ENCODE measurements at regions not wholly inside any gene's neighbourhood (a gene's known extent, or its start where the extent isn't known, plus 50 kb on each side); places are given as distances from the start of the nearest gene placed in this dataset.

DNA sequence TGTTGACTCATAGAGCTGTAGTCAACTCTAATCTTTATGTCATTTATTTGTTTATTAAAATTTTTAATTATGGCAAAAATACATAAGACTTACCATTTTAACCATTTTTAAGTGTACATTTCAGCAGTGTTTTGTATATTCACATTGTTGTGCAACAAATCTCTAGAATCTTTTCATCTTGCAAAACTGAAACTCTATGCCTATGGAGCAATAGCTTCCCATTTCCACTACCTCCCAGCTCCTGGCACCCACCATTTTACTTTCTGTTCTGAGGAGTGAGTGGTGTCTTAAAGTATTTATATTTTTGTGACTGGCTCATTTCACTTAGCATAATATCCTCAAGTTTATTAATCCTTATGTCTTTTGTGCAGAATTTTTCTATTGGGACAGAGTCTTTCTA is 181.0 kb downstream of the GPAT3 start:
- TF ChIP-seq EZH2 (IDR thresholded peaks at IDR 0.05; ENCODE audit: low read depth), result no peak
- TF ChIP-seq, protein P1, sequence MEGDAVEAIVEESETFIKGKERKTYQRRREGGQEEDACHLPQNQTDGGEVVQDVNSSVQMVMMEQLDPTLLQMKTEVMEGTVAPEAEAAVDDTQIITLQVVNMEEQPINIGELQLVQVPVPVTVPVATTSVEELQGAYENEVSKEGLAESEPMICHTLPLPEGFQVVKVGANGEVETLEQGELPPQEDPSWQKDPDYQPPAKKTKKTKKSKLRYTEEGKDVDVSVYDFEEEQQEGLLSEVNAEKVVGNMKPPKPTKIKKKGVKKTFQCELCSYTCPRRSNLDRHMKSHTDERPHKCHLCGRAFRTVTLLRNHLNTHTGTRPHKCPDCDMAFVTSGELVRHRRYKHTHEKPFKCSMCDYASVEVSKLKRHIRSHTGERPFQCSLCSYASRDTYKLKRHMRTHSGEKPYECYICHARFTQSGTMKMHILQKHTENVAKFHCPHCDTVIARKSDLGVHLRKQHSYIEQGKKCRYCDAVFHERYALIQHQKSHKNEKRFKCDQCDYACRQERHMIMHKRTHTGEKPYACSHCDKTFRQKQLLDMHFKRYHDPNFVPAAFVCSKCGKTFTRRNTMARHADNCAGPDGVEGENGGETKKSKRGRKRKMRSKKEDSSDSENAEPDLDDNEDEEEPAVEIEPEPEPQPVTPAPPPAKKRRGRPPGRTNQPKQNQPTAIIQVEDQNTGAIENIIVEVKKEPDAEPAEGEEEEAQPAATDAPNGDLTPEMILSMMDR (conservative IDR thresholded peaks at IDR 0.05), result no peak
